GM12878 (cell line): ENCODE measurements at regions not wholly inside any gene's neighbourhood (a gene's known extent, or its start where the extent isn't known, plus 50 kb on each side); places are given as distances from the start of the nearest gene placed in this dataset.

ENCODE experiments used
- ATAC-seq: fragments of 200-7000 bp; cut with Tn5 transposase; 3 replicates; pipeline ENCODE4 v1.9.1; 2020; ENCODE audit warnings: mild to moderate bottlenecking, moderate library complexity
- BruUV-seq: library from RNA; stranded (reverse); fragments of 400-500 nt; replicated peaks from 2 replicates; lab custom pipeline; 2021; lab: Mats Ljungman, UMichigan
- CTCF ChIA-PET: fragments of 300-600 bp; sonication (Branson Sonifier 250); formaldehyde crosslinking; extraction: SDS; loops from one replicate; lab custom pipeline; 2021; ENCODE audit warnings: inconsistent platforms; lab: Yijun Ruan, JAX
- POLR2A ChIA-PET: fragments of 350-600 bp; formaldehyde crosslinking; extraction: SDS; loops from one replicate; lab custom pipeline; 2021; ENCODE audit warnings: inconsistent platforms; lab: Charles Lee
- RAD21 ChIA-PET: fragments of 300-600 bp; sonication (Branson Sonifier 250); formaldehyde crosslinking; loops from one replicate; lab custom pipeline; 2023; ENCODE audit warnings: antibody characterized with exemption; ENCODE audit not compliant: unreplicated experiment; lab: Charles Lee
- SMC1A ChIA-PET: fragments of 300-600 bp; sonication (Branson Sonifier 250); formaldehyde crosslinking; loops from one replicate; lab custom pipeline; 2023; ENCODE audit not compliant: unreplicated experiment, uncharacterized antibody; lab: Charles Lee
- DNase-seq: peaks from one replicate; pipeline ENCODE4 v3.0.0-alpha.2; 2011; ENCODE audit warnings: low read depth, low spot score
- FAIRE-seq: peaks from 3 replicates; lab custom pipeline; 2011; peaks lifted over from hg19 to GRCh38; lab: Jason Lieb, UNC
- H2AFZ ChIP-seq: 2 replicates; pipeline ENCODE4 v1.6.0; 2011; ENCODE audit warnings: low read depth, low read length, control low read depth; ENCODE audit not compliant: control insufficient read depth
- H3K27ac ChIP-seq: 2 replicates; pipeline ENCODE4 v1.5.1; 2011; ENCODE audit warnings: control low read depth; ENCODE audit not compliant: control insufficient read depth, insufficient read depth
- H3K27me3 ChIP-seq, 2 experiments: replicated peaks in 1 of 2; 2 replicates each; pipeline versions ENCODE4 v1.6.0 to v1.6.1; 2011; ENCODE audit warnings: low read length in 1 of 2; ENCODE audit not compliant: control insufficient read depth in 2 of 2, insufficient read depth in 2 of 2
- H3K36me3 ChIP-seq, 2 experiments: 2 replicates each; pipeline ENCODE4 v1.5.1; 2011; ENCODE audit warnings: low read length in 1 of 2; ENCODE audit not compliant: control insufficient read depth in 2 of 2, insufficient read depth in 2 of 2
- H3K4me1 ChIP-seq: 2 replicates; pipeline ENCODE4 v1.6.1; 2011; ENCODE audit warnings: mild to moderate bottlenecking, low read length, moderate library complexity, mixed read lengths; ENCODE audit not compliant: control insufficient read depth, insufficient read depth
- H3K4me2 ChIP-seq: 2 replicates; pipeline ENCODE4 v1.6.0; 2011; ENCODE audit warnings: control low read depth; ENCODE audit not compliant: control insufficient read depth, insufficient read depth
- H3K4me3 ChIP-seq: fragments of 200-600 bp; sonication (generic); 2 replicates; pipeline ENCODE4 v1.5.1; 2016
- H3K79me2 ChIP-seq: 2 replicates; pipeline ENCODE4 v1.6.0; 2011; ENCODE audit warnings: low read length; ENCODE audit not compliant: control insufficient read depth, insufficient read depth
- H3K9ac ChIP-seq: 2 replicates; pipeline ENCODE4 v1.8.0; 2011; ENCODE audit warnings: low read length, control low read depth, mixed read lengths; ENCODE audit not compliant: control insufficient read depth, insufficient read depth
- H3K9me3 ChIP-seq: replicated peaks from 3 replicates; pipeline ENCODE4 v1.5.1; 2011; ENCODE audit warnings: mild to moderate bottlenecking, low read length; ENCODE audit not compliant: control insufficient read depth, insufficient read depth
- H4K20me1 ChIP-seq: 2 replicates; pipeline ENCODE4 v1.6.0; 2011; ENCODE audit not compliant: control insufficient read depth, insufficient read depth
- ATF7 ChIP-seq: fragments of 450-650 bp; IDR thresholded peaks from 2 replicates; pipeline ENCODE4 v1.6.1; 2016; ENCODE audit warnings: low read depth, mild to moderate bottlenecking
- CBX3 ChIP-seq: fragments of 200-600 bp; sonication (generic); IDR thresholded peaks from 2 replicates; pipeline ENCODE4 v1.6.1; 2016; ENCODE audit warnings: low read depth, borderline replicate concordance
- EP300 ChIP-seq, 2 experiments: fragments of 150-350 bp in 1 of 2; IDR thresholded peaks; 2 replicates each; pipeline ENCODE4 v1.6.1; 2011 to 2012; ENCODE audit warnings: low read depth in 2 of 2, low read length in 2 of 2, borderline replicate concordance in 1 of 2, improper control_type of control experiment in 1 of 2, inconsistent platforms in 1 of 2; ENCODE audit not compliant: control insufficient read depth in 1 of 2
- IKZF1 ChIP-seq: fragments of 450-650 bp; conservative IDR thresholded peaks from 2 replicates; pipeline ENCODE4 v1.6.1; 2017; ENCODE audit warnings: antibody characterized with exemption, mild to moderate bottlenecking
- KDM1A ChIP-seq: fragments of 200-600 bp; sonication (generic); IDR thresholded peaks from 2 replicates; pipeline ENCODE4 v1.6.1; 2016; ENCODE audit warnings: borderline replicate concordance
- MTA2 ChIP-seq: fragments of 450-650 bp; IDR thresholded peaks from 2 replicates; pipeline ENCODE4 v1.6.1; 2016; ENCODE audit warnings: low read depth, mild to moderate bottlenecking, moderate library complexity
- NFYB ChIP-seq: IDR thresholded peaks from 2 replicates; pipeline ENCODE4 v1.6.1; 2011; ENCODE audit warnings: low read depth, mild to moderate bottlenecking, low read length, improper control_type of control experiment, moderate library complexity; ENCODE audit not compliant: insufficient read depth
- NR2F1 ChIP-seq: fragments of 450-650 bp; conservative IDR thresholded peaks from 2 replicates; pipeline ENCODE4 v1.6.1; 2017; ENCODE audit warnings: mild to moderate bottlenecking
- POU2F2 ChIP-seq: IDR thresholded peaks from 3 replicates; pipeline ENCODE4 v1.6.1; 2011; ENCODE audit warnings: low read depth, mild to moderate bottlenecking, low read length, borderline replicate concordance
- RAD51 ChIP-seq: fragments of 450-650 bp; IDR thresholded peaks from 2 replicates; pipeline ENCODE4 v1.6.1; 2016; ENCODE audit warnings: moderate library complexity, mild to moderate bottlenecking, inconsistent platforms
- SREBF2 ChIP-seq: IDR thresholded peaks from 2 replicates; pipeline ENCODE4 v1.6.1; 2012; ENCODE audit warnings: mild to moderate bottlenecking, low read length
- WGBS: methylation state at CpG from one replicate; pipeline ENCODE4 v1.1.6; 2016; ENCODE audit warnings: low lambda C conversion rate; ENCODE audit not compliant: insufficient replicate concordance, insufficient coverage; ENCODE audit errors: missing lambda C conversion rate; 5-methylcytosine and 5-hydroxymethylcytosine counted together
- in situ Hi-C: fragments of 300-500 bp; cut with MboI; formaldehyde crosslinking; loops from 9 replicates; pipeline ENCODE4 v1.14.3; 2018; ENCODE audit warnings: mixed read lengths
- intact Hi-C: fragments of 100-400 bp; cut with micrococcal nuclease; formaldehyde crosslinking; loops from one replicate; pipeline ENCODE4 v1.14.2; 2022; ENCODE audit not compliant: unreplicated experiment
- TF ChIP-seq, protein P1 (sequence below): IDR thresholded peaks from 2 replicates; pipeline ENCODE4 v1.6.1; 2011; ENCODE audit warnings: low read depth, low read length, improper control_type of control experiment, borderline replicate concordance
- TF ChIP-seq, protein P2 (sequence below): fragments of 450-650 bp; IDR thresholded peaks from 2 replicates; pipeline ENCODE4 v1.6.1; 2017; ENCODE audit warnings: low read depth, mild to moderate bottlenecking, moderate library complexity
- TF ChIP-seq, protein P3 (sequence below): fragments of 450-650 bp; IDR thresholded peaks from 2 replicates; pipeline ENCODE4 v1.6.1; 2014; ENCODE audit warnings: mild to moderate bottlenecking

DNA sequence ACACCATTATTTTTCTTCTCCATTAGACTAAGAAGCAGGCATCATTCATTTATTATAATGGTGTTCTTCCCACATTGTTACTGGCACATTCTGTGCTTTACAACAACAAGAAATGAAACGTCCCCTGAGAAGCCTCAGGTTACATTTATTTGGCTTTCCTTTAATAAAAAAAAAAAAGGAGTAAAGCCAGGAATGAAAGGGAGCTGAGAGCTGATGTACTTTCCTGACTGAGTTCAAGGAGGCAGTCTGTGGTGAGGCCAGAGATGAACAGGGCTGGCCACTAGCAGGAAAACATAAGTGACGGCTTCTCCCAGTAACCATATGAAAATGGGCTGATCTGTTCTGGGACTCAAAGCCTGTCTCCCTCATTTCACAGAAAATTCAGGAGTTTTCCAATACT, 742.1 kb downstream of the MAFB start:
- H3K9me3 ChIP-seq, result no peaks in the 10 kb centered on the region
- no TSS peak for BruUV-seq
- no peak overlapping the region for H3K4me3 ChIP-seq
- TF ChIP-seq ATF7 (0 out of 2 replicates have a peak, but pooled peaks have one; percentile 2), SREBF2 (no peak)
- no peaks in the 10 kb centered on the region for H3K79me2 ChIP-seq
- no peaks in the 10 kb centered on the region for H4K20me1 ChIP-seq
- no peak overlapping the region for H2AFZ ChIP-seq
- H3K4me2 ChIP-seq, result no peak overlapping the region
- H3K27ac ChIP-seq, result no peak overlapping the region
- ChIA-PET RAD21 (no interaction called here), POLR2A (no interaction called here), SMC1A (no interaction called here), CTCF (no interaction called here)
- 44% methylated on average over 2 of the region's 2 CpGs for WGBS
- FAIRE-seq, result no peak
- ATAC-seq, result no peak
- no peaks in the 10 kb centered on the region for H3K27me3 ChIP-seq
- H3K36me3 ChIP-seq, result no peaks in the 10 kb centered on the region
- no peaks in the 10 kb centered on the region for H3K4me1 ChIP-seq
- H3K9ac ChIP-seq, result no peak overlapping the region
- intact Hi-C loops, result no loop called here
- in situ Hi-C loops, result no loop called here
- no peak for DNase-seq

DNA sequence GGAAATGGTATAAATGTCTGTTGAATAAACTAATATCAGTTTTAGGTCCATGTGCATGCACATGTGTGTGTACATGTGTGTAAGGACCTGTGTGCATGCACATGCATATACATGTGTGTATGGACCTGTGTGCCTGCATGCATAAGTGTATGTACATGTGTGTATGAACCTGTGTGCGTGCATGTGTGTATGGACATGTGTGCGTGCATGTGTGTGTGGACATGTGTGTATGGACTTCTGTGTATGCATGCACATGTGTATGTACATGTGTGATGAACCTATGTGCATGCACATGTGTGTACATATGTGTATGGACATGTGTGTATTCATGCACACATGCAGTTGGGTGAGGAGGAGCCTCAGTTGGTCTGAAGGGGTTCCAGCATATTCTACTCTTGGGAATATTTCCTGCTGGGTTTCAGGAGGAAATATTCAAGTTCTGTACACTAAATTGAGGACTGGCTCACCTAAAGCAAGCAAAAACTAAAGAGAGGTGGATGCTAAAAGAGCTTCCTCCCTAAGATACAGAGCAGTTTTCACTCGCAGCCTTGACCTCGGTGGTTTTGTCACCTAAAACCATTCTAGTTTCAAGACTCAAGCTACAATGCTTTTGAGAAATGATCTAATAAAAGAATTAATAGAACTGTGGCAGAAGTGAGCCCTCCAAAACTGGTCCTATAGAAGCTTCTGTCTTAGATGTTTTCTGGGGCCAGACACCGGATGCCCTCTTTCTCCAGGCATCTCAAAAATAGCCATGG, 742.8 kb downstream of the MAFB start:
- no peaks in the 10 kb centered on the region for H3K27me3 ChIP-seq
- intact Hi-C loops, result no loop called here
- H3K4me3 ChIP-seq, result no peak overlapping the region
- FAIRE-seq, result no peak
- no peak overlapping the region for H3K27ac ChIP-seq
- no peaks in the 10 kb centered on the region for H3K36me3 ChIP-seq
- WGBS, result 0% methylated on average over 5 of the region's 5 CpGs
- BruUV-seq, result no TSS peak
- H3K9ac ChIP-seq, result no peak overlapping the region
- peak; percentile 72 for ATAC-seq
- TF ChIP-seq ATF7 (peak; percentile 36; the same call in 1 of the 2 replicates), EP300 (IDR thresholded peaks at IDR 0.05; ENCODE audit: borderline replicate concordance in 1 of 2, control insufficient read depth in 1 of 2, low read depth in 2 of 2, low read length in 2 of 2) (peak in 1 of 2 experiments; percentile 18; a peak in 1 of 4 replicates), MTA2 (peak; percentile 40; the same call in 1 of the 2 replicates), IKZF1 (0 out of 2 replicates have a peak, but pooled peaks have one; percentile 12), KDM1A (no peak), NFYB (no peak), POU2F2 (no peak), RAD51 (no peak), NR2F1 (peak; percentile 62), CBX3 (no peak)
- TF ChIP-seq, protein P1, sequence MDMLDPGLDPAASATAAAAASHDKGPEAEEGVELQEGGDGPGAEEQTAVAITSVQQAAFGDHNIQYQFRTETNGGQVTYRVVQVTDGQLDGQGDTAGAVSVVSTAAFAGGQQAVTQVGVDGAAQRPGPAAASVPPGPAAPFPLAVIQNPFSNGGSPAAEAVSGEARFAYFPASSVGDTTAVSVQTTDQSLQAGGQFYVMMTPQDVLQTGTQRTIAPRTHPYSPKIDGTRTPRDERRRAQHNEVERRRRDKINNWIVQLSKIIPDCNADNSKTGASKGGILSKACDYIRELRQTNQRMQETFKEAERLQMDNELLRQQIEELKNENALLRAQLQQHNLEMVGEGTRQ, result no peak
- TF ChIP-seq, protein P2, sequence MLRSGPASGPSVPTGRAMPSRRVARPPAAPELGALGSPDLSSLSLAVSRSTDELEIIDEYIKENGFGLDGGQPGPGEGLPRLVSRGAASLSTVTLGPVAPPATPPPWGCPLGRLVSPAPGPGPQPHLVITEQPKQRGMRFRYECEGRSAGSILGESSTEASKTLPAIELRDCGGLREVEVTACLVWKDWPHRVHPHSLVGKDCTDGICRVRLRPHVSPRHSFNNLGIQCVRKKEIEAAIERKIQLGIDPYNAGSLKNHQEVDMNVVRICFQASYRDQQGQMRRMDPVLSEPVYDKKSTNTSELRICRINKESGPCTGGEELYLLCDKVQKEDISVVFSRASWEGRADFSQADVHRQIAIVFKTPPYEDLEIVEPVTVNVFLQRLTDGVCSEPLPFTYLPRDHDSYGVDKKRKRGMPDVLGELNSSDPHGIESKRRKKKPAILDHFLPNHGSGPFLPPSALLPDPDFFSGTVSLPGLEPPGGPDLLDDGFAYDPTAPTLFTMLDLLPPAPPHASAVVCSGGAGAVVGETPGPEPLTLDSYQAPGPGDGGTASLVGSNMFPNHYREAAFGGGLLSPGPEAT, result no peak
- TF ChIP-seq, protein P3, sequence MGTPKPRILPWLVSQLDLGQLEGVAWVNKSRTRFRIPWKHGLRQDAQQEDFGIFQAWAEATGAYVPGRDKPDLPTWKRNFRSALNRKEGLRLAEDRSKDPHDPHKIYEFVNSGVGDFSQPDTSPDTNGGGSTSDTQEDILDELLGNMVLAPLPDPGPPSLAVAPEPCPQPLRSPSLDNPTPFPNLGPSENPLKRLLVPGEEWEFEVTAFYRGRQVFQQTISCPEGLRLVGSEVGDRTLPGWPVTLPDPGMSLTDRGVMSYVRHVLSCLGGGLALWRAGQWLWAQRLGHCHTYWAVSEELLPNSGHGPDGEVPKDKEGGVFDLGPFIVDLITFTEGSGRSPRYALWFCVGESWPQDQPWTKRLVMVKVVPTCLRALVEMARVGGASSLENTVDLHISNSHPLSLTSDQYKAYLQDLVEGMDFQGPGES, result no peak
- ChIA-PET POLR2A (no interaction called here), CTCF (no interaction called here), RAD21 (no interaction called here), SMC1A (no interaction called here)
- H4K20me1 ChIP-seq, result no peaks in the 10 kb centered on the region
- DNase-seq, result no peak
- no peak overlapping the region for H2AFZ ChIP-seq
- no peaks in the 10 kb centered on the region for H3K4me1 ChIP-seq
- in situ Hi-C loops, result no loop called here
- H3K4me2 ChIP-seq, result no peak overlapping the region
- no peaks in the 10 kb centered on the region for H3K79me2 ChIP-seq
- no peaks in the 10 kb centered on the region for H3K9me3 ChIP-seq
